ENCODE measurements at regions not wholly inside any gene's neighbourhood (a gene's known extent, or its start where the extent isn't known, plus 50 kb on each side); places are given as distances from the start of the nearest gene placed in this dataset.
A peak's percentile ranks its signal among the peaks of the same experiment; 100 is the strongest.

- intact Hi-C loops (cut with DNase I; ENCODE audit: low total_unique reads): no loop called here
- H3K36me3 ChIP-seq: no peaks in the 10 kb centered on the region
- TF ChIP-seq, protein P1, sequence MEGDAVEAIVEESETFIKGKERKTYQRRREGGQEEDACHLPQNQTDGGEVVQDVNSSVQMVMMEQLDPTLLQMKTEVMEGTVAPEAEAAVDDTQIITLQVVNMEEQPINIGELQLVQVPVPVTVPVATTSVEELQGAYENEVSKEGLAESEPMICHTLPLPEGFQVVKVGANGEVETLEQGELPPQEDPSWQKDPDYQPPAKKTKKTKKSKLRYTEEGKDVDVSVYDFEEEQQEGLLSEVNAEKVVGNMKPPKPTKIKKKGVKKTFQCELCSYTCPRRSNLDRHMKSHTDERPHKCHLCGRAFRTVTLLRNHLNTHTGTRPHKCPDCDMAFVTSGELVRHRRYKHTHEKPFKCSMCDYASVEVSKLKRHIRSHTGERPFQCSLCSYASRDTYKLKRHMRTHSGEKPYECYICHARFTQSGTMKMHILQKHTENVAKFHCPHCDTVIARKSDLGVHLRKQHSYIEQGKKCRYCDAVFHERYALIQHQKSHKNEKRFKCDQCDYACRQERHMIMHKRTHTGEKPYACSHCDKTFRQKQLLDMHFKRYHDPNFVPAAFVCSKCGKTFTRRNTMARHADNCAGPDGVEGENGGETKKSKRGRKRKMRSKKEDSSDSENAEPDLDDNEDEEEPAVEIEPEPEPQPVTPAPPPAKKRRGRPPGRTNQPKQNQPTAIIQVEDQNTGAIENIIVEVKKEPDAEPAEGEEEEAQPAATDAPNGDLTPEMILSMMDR (IDR thresholded peaks at IDR 0.05): no peak
- TF ChIP-seq EP300 (IDR thresholded peaks at IDR 0.05) (no peak), POLR2A (IDR thresholded peaks at IDR 0.05) (no peak), POLR2AphosphoS5 (IDR thresholded peaks at IDR 0.05) (no peak)
- no peak for DNase-seq
- H3K27ac ChIP-seq: peak overlapping the region in 1 of 5 donors; percentile 4
- H3K4me3 ChIP-seq: no peak overlapping the region
- peaks cover 0 to 5% (median 0%) of the 10 kb centered on the region in 3 donors for H3K27me3 ChIP-seq
- no peaks in the 10 kb centered on the region for H3K9me3 ChIP-seq
- H3K4me1 ChIP-seq: peaks cover 0 to 20% (median 9%) of the 10 kb centered on the region in 4 donors
- 82 to 94% (median 88%) methylated on average over 5 of the region's 5 CpGs for WGBS, 5 donors
Measured at GRCh38 chr10:3425261-3425660, 252.7 kb upstream of the PITRM1 start.

GRCh38 chr10:3424111-3424851 is 251.7 kb upstream of the PITRM1 start:
- DNase-seq: peak in 1 of 2 donors; percentile 52
- H3K27ac ChIP-seq: peak overlapping the region in 4 of 5 donors; percentile 27 to 49 (median 44)
- peaks cover 0 to 10% (median 0%) of the 10 kb centered on the region in 3 donors for H3K27me3 ChIP-seq
- peaks cover 0 to 20% (median 9%) of the 10 kb centered on the region in 4 donors for H3K4me1 ChIP-seq
- H3K36me3 ChIP-seq: no peaks in the 10 kb centered on the region
- no peak overlapping the region for H3K4me3 ChIP-seq
- intact Hi-C loops (cut with DNase I; ENCODE audit: low total_unique reads): no loop called here
- 57 to 77% (median 69%) methylated on average over 24 to 26 of the region's 26 CpGs for WGBS, 5 donors
- H3K9me3 ChIP-seq: no peaks in the 10 kb centered on the region
- TF ChIP-seq POLR2AphosphoS5 (IDR thresholded peaks at IDR 0.05): no peak
- TF ChIP-seq, protein P1 (IDR thresholded peaks at IDR 0.05): no peak
- no peak for TF ChIP-seq POLR2A (IDR thresholded peaks at IDR 0.05)
- TF ChIP-seq EP300 (IDR thresholded peaks at IDR 0.05): no peak

DNA sequence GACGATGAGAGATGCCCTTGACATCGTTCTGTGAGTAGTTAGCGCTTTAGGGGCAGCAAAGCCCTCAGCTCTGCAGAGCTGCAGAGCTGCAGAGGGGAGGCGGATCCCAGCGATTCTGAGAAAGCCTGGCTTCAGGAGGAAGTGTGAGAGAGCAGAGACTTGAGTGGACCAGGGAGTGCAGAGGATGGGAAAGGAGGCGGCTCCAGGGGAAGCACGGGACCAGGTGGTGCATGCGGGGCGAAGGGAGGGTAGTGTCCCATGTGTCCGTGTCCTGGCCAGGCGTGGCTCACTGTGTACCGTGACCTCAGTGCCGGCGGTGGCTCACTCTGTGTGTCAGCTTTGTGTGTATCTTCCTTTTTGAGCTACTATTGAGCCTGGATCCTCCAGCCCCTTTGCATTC is 250.8 kb upstream of the PITRM1 start:
- intact Hi-C loops (cut with DNase I; ENCODE audit: low total_unique reads): no loop called here
- H3K36me3 ChIP-seq: no peaks in the 10 kb centered on the region
- H3K27ac ChIP-seq: peak overlapping the region in 2 of 5 donors; percentile 46 to 49
- no peak for DNase-seq
- no peak overlapping the region for H3K4me3 ChIP-seq
- WGBS, 5 donors: 88 to 92% (median 91%) methylated on average over 14 of the region's 14 CpGs
- peaks cover 0 to 10% (median 0%) of the 10 kb centered on the region in 3 donors for H3K27me3 ChIP-seq
- H3K9me3 ChIP-seq: no peaks in the 10 kb centered on the region
- H3K4me1 ChIP-seq: peaks cover 0 to 19% (median 8%) of the 10 kb centered on the region in 4 donors
- no peak for TF ChIP-seq EP300 (IDR thresholded peaks at IDR 0.05)
- TF ChIP-seq, protein P1 (IDR thresholded peaks at IDR 0.05): no peak
- no peak for TF ChIP-seq POLR2A (IDR thresholded peaks at IDR 0.05)
- TF ChIP-seq POLR2AphosphoS5 (IDR thresholded peaks at IDR 0.05): no peak

- TF ChIP-seq, protein P1 (IDR thresholded peaks at IDR 0.05): no peak
- no peak for TF ChIP-seq EP300 (IDR thresholded peaks at IDR 0.05)
- no peak for TF ChIP-seq POLR2A (IDR thresholded peaks at IDR 0.05)
- TF ChIP-seq POLR2AphosphoS5 (IDR thresholded peaks at IDR 0.05): no peak
- H3K27me3 ChIP-seq: peaks cover 0 to 10% (median 0%) of the 10 kb centered on the region in 3 donors
- H3K27ac ChIP-seq: no peak overlapping the region
- H3K4me1 ChIP-seq: peaks cover 0 to 13% (median 4%) of the 10 kb centered on the region in 4 donors
- WGBS, 5 donors: 71 to 79% (median 74%) methylated on average over 8 of the region's 8 CpGs
- H3K36me3 ChIP-seq: no peaks in the 10 kb centered on the region
- no peaks in the 10 kb centered on the region for H3K9me3 ChIP-seq
- intact Hi-C loops (cut with DNase I; ENCODE audit: low total_unique reads): no loop called here
- H3K4me3 ChIP-seq: no peak overlapping the region
- no peak for DNase-seq
Measured at GRCh38 chr10:3422282-3422681, 249.7 kb upstream of the PITRM1 start.

Measured in stomach (tissue), 8 donors.